ENCODE measurements at regions not wholly inside any gene's neighbourhood (a gene's known extent, or its start where the extent isn't known, plus 50 kb on each side); places are given as distances from the start of the nearest gene placed in this dataset.

DNA sequence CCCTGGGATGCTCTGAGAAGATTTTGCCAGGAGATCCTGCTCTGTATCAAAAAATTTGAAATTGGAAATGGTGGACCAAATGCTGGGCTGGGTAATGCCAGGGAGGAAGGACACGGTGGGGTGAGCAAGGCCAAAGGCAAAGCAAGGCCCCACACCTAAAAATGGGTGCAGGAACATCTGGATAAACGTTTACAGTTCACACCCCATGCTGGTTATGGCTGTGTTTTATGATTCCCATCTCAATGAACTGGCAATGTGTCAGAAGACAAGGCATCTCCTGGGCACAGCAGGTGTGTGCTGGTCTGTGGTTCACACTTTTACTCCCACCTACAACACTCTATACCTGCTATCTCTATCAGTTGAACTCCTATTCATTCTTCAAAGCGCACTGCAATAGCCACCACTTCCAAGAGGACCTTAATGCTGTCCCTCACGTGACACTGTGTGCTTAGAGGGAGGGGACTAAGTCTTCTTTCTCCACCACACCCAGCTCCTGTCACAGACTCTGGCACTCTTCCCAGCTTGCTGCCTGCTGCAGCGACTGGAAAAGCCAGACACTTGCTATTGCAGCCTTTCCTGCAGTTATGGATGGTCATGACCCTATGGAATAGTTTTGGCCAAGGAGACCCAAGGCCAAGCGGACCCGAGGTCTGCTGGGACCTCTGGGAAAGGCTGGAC is 277.5 kb downstream of the CTTN start:
- Mint-ChIP-seq H3K36me3 (no peaks in the 10 kb centered on the region), H3K4me1 (ENCODE audit: low read depth in 2 of 2) (peaks cover 0 to 3% of the 10 kb centered on the region in 2 donors), H3K27me3 (peaks cover 13 to 20% of the 10 kb centered on the region in 2 donors)

GRCh38 chr11:70677232-70677916 is 279.0 kb downstream of the CTTN start:
- no peak for DNase-seq (ENCODE audit: low spot score)
- peaks cover 0 to 3% of the 10 kb centered on the region in 2 donors for H3K4me1 Mint-ChIP-seq (ENCODE audit: low read depth in 2 of 2)
- H3K27ac Mint-ChIP-seq = no peak overlapping the region
- no peak overlapping the region for H3K4me3 Mint-ChIP-seq
- no peak for ATAC-seq
- peaks cover 9 to 15% of the 10 kb centered on the region in 2 donors for H3K27me3 Mint-ChIP-seq
- no peaks in the 10 kb centered on the region for H3K9me3 Mint-ChIP-seq
- no peaks in the 10 kb centered on the region for H3K36me3 Mint-ChIP-seq

More for the DNA sequence above, 277.5 kb downstream of the CTTN start:
- ATAC-seq (no peak), DNase-seq (ENCODE audit: low spot score) (no peak)
- Mint-ChIP-seq H3K9me3 (no peaks in the 10 kb centered on the region), H3K27ac (no peak overlapping the region), H3K4me3 (no peak overlapping the region)

DNA sequence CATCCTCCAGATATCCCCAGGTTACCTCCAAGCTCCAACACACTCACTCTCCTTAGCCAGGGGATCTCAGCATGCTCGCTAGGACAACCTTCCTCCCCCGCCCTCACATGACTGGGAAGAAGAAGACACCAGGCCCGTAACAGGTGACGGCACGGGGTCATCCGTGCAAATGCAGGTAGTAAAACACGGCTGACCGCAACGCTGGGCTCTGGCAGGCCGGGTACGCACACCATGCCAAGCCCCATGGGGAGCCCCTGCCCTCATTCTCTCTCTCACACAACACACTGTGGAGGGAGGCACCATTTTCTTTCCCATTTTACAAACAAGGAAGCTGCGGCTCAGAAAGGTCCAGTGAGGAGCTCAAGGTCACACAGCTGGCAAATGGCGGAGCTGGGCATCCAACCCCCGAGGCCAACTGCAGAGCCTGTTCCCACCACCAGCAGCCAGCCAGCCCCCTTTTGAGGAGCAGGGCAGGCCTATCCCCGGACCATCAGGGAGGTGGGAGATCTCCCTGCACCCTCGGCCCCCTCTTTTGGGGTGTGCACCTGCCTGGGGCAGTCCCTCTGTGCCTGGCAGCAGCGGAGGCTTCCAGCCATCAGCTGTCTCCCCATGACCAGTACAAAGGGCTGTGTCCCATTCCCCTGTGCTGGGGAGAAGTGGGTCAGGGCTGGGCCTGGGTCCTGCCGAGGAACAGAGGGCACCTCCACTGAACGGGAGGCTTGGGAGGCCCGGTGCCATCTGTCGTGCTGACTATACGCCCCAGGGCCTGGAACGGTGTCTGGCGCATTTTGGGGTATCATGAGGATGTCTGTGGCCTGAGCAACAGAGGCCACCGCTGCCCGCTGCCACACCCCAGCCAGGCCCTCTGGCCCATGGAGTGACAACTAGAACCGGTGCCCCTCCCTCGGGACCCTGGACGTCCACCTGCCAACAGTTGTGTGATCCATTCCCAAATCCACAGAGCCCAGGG is 280.9 kb downstream of the CTTN start:
- Mint-ChIP-seq H3K9me3 (no peaks in the 10 kb centered on the region), H3K4me1 (ENCODE audit: low read depth in 2 of 2) (peaks cover 0 to 3% of the 10 kb centered on the region in 2 donors), H3K27me3 (peaks cover 8 to 23% of the 10 kb centered on the region in 2 donors), H3K36me3 (no peaks in the 10 kb centered on the region), H3K4me3 (no peak overlapping the region), H3K27ac (no peak overlapping the region)
- no peak for ATAC-seq
- no peak for DNase-seq (ENCODE audit: low spot score)

DNA sequence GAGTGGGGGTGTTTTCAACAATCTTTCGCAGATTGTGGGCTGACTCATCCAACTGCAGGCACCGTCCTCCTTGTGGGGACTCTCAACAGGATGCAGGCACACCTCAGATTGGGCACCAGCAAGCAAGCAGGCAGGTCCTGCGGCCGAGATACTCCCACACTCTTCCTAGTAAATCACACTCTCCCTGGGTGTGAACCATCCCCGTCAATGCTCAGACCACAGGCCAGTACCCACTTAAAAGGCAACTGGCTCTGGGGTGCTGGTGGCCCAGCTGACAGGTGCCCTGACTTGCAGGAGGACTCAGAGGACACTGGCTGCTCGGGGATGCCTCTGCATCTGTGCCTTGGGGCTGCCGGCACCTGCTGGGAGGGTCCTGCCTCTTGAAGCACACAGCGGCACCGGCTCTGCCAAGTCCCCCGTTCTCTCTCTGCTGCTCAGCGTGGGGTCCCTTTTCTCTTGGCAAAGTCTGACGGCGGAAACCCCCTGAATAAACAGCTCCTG is 282.5 kb downstream of the CTTN start:
- H3K36me3 Mint-ChIP-seq = no peaks in the 10 kb centered on the region
- DNase-seq (ENCODE audit: low spot score) = no peak
- ATAC-seq = no peak
- H3K4me1 Mint-ChIP-seq (ENCODE audit: low read depth in 2 of 2) = peaks cover 0 to 3% of the 10 kb centered on the region in 2 donors
- peaks cover 4 to 18% of the 10 kb centered on the region in 2 donors for H3K27me3 Mint-ChIP-seq
- no peaks in the 10 kb centered on the region for H3K9me3 Mint-ChIP-seq
- H3K4me3 Mint-ChIP-seq = no peak overlapping the region
- no peak overlapping the region for H3K27ac Mint-ChIP-seq

GRCh38 chr11:70682056-70682455 is 283.7 kb downstream of the CTTN start:
- ATAC-seq (no peak), DNase-seq (ENCODE audit: low spot score) (no peak)
- Mint-ChIP-seq H3K4me1 (ENCODE audit: low read depth in 2 of 2) (peaks cover 0 to 3% of the 10 kb centered on the region in 2 donors), H3K27ac (no peak overlapping the region), H3K4me3 (no peak overlapping the region), H3K36me3 (no peaks in the 10 kb centered on the region), H3K27me3 (peaks cover 8 to 26% of the 10 kb centered on the region in 2 donors), H3K9me3 (no peaks in the 10 kb centered on the region)

DNA sequence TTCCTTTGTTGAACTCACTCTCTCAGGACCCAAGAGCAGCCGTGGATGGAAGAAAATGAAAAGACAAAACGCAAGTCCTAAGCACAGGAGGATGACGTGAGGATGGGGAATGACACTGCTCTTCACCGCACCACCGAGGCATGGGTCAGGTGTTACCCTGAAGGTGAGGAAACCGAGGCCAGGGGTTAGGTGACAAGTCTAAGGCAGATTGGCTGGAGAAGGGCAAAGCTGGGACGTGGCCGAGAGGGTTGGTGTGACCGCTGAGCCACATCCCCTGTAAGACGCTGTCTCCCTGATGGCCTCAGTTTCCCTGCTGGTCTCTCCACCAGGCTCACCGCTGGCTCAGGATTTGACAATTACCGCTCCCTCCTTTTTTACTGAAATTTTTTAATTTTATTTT is 284.4 kb downstream of the CTTN start:
- no peaks in the 10 kb centered on the region for H3K9me3 Mint-ChIP-seq
- no peak for ATAC-seq
- peaks cover 0 to 3% of the 10 kb centered on the region in 2 donors for H3K4me1 Mint-ChIP-seq (ENCODE audit: low read depth in 2 of 2)
- H3K4me3 Mint-ChIP-seq = no peak overlapping the region
- H3K27me3 Mint-ChIP-seq = peaks cover 8 to 23% of the 10 kb centered on the region in 2 donors
- H3K27ac Mint-ChIP-seq = no peak overlapping the region
- no peaks in the 10 kb centered on the region for H3K36me3 Mint-ChIP-seq
- no peak for DNase-seq (ENCODE audit: low spot score)

DNA sequence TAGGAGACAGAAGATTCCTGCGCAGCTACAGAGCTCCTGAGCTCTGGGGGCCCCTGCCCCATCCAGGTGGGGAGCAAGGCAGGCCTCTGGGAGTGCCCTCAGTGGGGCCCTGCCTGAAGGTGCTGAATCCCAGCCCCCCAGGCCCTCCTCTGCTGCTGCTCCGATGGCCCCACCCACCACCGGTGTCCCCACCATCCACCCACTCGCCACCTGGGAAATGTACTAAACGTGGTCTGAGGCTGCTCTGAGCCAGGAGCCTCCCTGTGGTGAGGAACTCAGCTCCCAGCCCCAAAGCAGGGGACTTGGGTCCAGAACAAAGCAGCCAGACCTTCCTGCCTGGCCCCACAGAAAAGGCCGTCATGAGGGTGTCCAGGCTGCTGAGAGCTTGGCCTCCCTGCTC is 289.4 kb downstream of the CTTN start:
- Mint-ChIP-seq H3K4me1 (ENCODE audit: low read depth in 2 of 2) (no peaks in the 10 kb centered on the region), H3K27me3 (peaks cover 19 to 39% of the 10 kb centered on the region in 2 donors), H3K9me3 (no peaks in the 10 kb centered on the region), H3K4me3 (no peak overlapping the region), H3K36me3 (no peaks in the 10 kb centered on the region), H3K27ac (no peak overlapping the region)
- ATAC-seq = peak in 1 of 2 donors; percentile 36
- DNase-seq (ENCODE audit: low spot score) = no peak

DNA sequence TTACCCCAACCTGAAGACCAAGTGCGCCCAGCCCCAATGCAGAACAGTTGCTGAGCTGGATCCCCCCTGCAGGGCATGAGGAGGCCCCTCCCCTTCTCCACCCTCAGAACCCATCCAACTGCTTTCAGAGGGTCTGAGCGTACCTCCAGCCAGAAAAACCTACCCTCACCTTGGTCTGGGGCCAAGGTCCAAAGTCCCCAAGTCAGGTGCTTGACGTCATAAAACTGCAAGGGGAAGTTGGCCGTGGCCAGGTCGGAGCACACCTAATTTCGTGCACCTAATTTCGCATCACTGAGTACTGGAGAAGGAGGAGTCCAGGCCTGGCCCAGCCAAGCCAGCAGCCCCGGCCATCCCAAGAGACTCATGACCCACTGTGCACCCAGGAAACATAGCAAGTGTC is 289.8 kb downstream of the CTTN start:
- no peak overlapping the region for H3K4me3 Mint-ChIP-seq
- no peak for ATAC-seq
- no peak for DNase-seq (ENCODE audit: low spot score)

DNA sequence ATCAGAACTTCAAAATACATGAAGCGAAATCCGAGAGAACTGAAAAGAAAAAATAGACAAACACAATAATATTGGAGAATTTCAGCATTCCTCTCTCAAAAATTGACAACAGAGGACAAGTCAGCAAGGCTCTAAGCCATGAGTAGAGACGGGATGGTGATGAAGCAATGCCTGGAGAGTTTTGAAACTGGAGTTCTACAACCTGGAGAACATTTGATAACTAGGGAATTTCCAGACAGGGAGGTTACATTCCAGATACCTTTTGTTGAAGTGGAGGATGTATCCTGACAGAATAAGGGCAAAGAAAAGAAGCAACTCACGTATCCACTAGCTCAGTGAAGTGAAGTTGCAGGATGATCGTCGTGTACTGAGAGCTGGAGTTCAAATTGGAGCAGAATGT is 291.4 kb downstream of the CTTN start:
- no peaks in the 10 kb centered on the region for H3K36me3 Mint-ChIP-seq
- no peak overlapping the region for H3K4me3 Mint-ChIP-seq
- no peaks in the 10 kb centered on the region for H3K9me3 Mint-ChIP-seq
- peaks cover 25 to 45% of the 10 kb centered on the region in 2 donors for H3K27me3 Mint-ChIP-seq
- DNase-seq (ENCODE audit: low spot score) (no peak), ATAC-seq (no peak)
- H3K4me1 Mint-ChIP-seq (ENCODE audit: low read depth in 2 of 2) = no peaks in the 10 kb centered on the region
- H3K27ac Mint-ChIP-seq = no peak overlapping the region

More for the DNA sequence above, 289.8 kb downstream of the CTTN start:
- H3K4me1 Mint-ChIP-seq (ENCODE audit: low read depth in 2 of 2) = no peaks in the 10 kb centered on the region
- H3K27ac Mint-ChIP-seq = no peak overlapping the region
- no peaks in the 10 kb centered on the region for H3K9me3 Mint-ChIP-seq
- H3K36me3 Mint-ChIP-seq = no peaks in the 10 kb centered on the region
- H3K27me3 Mint-ChIP-seq = peaks cover 20 to 43% of the 10 kb centered on the region in 2 donors

DNA sequence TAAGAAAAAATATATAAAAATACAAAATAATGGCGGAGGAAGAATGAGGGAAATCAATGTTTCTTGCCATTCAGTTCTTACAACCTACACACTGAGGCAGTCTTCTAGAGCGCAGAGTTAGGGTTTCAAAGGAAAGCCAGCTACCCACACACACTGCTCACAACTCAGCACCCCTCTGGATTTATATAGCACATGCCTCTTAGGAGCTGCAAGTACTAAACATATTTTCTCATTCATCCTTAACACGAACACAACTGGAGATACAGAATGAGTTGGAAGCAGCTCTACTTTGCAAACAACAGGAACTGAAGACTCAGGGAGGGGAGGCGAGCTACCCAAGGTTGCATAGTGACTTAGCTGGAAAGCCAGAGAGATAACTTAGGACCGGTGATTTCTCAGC is 293.8 kb downstream of the CTTN start:
- Mint-ChIP-seq H3K36me3 (no peaks in the 10 kb centered on the region), H3K27me3 (peaks cover 22 to 36% of the 10 kb centered on the region in 2 donors), H3K4me1 (ENCODE audit: low read depth in 2 of 2) (no peaks in the 10 kb centered on the region), H3K4me3 (no peak overlapping the region), H3K9me3 (no peaks in the 10 kb centered on the region), H3K27ac (no peak overlapping the region)
- DNase-seq (ENCODE audit: low spot score) = no peak
- ATAC-seq = no peak

DNA sequence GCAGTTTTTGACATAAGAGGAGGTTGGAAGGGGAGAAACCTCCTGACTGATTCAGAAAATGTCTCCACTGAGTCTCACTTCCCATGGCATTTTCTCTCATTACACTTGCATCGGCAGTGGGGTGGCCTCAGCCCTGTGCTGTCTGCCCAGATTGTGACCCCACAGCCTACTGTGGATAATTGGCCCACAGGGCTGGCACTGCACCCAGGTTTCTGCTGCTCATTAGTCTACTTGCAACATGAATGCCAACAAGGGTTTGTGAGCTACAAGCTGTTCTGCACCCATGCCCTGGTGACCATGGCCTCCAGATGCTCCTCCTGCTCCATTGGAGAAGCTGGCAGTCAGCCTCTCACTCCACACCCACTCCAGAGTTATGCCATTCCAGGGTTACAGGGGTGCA is 296.0 kb downstream of the CTTN start:
- Mint-ChIP-seq H3K36me3 (no peaks in the 10 kb centered on the region), H3K4me3 (no peak overlapping the region), H3K27ac (no peak overlapping the region), H3K4me1 (ENCODE audit: low read depth in 2 of 2) (no peaks in the 10 kb centered on the region), H3K9me3 (no peaks in the 10 kb centered on the region), H3K27me3 (peaks cover 17 to 28% of the 10 kb centered on the region in 2 donors)
- peak in 1 of 2 donors; percentile 24 for ATAC-seq
- no peak for DNase-seq (ENCODE audit: low spot score)

- Mint-ChIP-seq H3K9me3 (no peaks in the 10 kb centered on the region), H3K27me3 (peaks cover 16 to 21% of the 10 kb centered on the region in 2 donors), H3K36me3 (no peaks in the 10 kb centered on the region), H3K4me1 (ENCODE audit: low read depth in 2 of 2) (no peaks in the 10 kb centered on the region), H3K4me3 (no peak overlapping the region), H3K27ac (no peak overlapping the region)
- DNase-seq (ENCODE audit: low spot score) (no peak), ATAC-seq (no peak)
These were observed 297.0 kb downstream of the CTTN start for GRCh38 chr11:70695086-70695960.

DNA sequence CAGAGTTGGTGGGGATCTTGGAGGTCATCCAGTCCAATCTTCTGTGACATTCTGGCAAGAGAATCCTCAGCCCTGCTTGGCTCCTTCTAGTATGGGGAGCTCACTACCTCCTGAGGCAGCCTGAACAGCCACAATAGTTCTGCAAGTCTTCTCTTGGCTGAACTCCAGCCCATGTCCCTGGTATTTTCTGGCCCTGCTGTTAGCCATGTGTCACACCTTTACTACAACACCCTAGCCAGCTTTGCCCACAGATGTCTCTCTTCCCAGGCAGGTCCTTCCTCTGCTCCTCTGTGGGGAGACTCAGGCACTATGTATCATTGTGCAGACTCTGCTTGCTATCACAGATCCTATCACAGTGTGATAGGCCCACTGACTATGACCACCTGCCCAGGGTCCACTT is 297.7 kb downstream of the CTTN start:
- Mint-ChIP-seq H3K27me3 (peaks cover 15 to 16% of the 10 kb centered on the region in 2 donors), H3K4me1 (ENCODE audit: low read depth in 2 of 2) (no peaks in the 10 kb centered on the region), H3K27ac (no peak overlapping the region), H3K36me3 (no peaks in the 10 kb centered on the region), H3K9me3 (no peaks in the 10 kb centered on the region), H3K4me3 (no peak overlapping the region)
- no peak for DNase-seq (ENCODE audit: low spot score)
- peak in 1 of 2 donors; percentile 25 for ATAC-seq

Measured in natural killer cell treated with Interleukin-12 subunit alpha and Interleukin-12 subunit beta and Interleukin-15 and Interleukin-18, amount 100 ng/mL, for 72 hours (primary cell).